ENCODE measurements at regions not wholly inside any gene's neighbourhood (a gene's known extent, or its start where the extent isn't known, plus 50 kb on each side); places are given as distances from the start of the nearest gene placed in this dataset.

GRCh38 chr10:57798830-57799229 lies 468.9 kb downstream of the IPMK start:
- TF ChIP-seq, protein P1, sequence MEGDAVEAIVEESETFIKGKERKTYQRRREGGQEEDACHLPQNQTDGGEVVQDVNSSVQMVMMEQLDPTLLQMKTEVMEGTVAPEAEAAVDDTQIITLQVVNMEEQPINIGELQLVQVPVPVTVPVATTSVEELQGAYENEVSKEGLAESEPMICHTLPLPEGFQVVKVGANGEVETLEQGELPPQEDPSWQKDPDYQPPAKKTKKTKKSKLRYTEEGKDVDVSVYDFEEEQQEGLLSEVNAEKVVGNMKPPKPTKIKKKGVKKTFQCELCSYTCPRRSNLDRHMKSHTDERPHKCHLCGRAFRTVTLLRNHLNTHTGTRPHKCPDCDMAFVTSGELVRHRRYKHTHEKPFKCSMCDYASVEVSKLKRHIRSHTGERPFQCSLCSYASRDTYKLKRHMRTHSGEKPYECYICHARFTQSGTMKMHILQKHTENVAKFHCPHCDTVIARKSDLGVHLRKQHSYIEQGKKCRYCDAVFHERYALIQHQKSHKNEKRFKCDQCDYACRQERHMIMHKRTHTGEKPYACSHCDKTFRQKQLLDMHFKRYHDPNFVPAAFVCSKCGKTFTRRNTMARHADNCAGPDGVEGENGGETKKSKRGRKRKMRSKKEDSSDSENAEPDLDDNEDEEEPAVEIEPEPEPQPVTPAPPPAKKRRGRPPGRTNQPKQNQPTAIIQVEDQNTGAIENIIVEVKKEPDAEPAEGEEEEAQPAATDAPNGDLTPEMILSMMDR (conservative IDR thresholded peaks at IDR 0.05; ENCODE audit: low read length): no peak
- no peak for TF ChIP-seq EZH2phosphoT487 (IDR thresholded peaks at IDR 0.05; ENCODE audit: borderline replicate concordance, low read depth, low read length)
